ENCODE measurements at regions not wholly inside any gene's neighbourhood (a gene's known extent, or its start where the extent isn't known, plus 50 kb on each side); places are given as distances from the start of the nearest gene placed in this dataset.

DNA sequence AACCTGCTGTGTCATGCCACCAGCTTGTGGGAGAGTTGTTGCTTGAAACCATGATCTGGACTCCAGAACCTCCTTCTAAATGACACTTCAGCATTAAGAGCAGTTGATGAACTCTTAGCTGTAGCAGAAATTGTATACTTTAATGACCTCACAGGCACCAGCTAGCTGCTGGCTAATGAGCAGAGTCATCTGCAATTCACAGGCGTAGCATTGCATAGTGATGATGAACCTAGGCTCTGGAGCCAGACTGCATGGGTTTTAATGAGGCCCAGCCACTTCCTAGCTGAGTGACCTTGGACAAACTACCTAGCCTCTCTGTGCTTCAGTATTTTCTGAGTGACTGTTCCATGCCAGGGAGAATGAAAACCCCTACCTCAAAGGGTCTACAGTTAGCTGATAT, 407.1 kb downstream of the LMO4 start:
- SMC1A ChIA-PET (ENCODE audit: uncharacterized antibody, unreplicated experiment): interaction anchor here (0.6 to 0.9 kb wide), 2 partner anchors 19 to 909 kb away, joined by 3 read pairs; no protein-coding TSS in a partner anchor
- BruUV-seq (replicated peaks): no TSS peak
- Histone ChIP-seq H3K4me3 (no peak overlapping the region), H3K4me1 (ENCODE audit: control insufficient read depth, insufficient read depth, low read length) (no peaks in the 10 kb centered on the region), H4K20me1 (ENCODE audit: control insufficient read depth, insufficient read depth) (no peaks in the 10 kb centered on the region), H3K27ac (ENCODE audit: control insufficient read depth, insufficient read depth) (no peak overlapping the region), H3K27me3 (replicated peaks in 1 of 2; ENCODE audit: control insufficient read depth in 2 of 2, insufficient read depth in 2 of 2, low read length in 1 of 2) (no peaks in the 10 kb centered on the region), H3K79me2 (ENCODE audit: control insufficient read depth, insufficient read depth, low read length) (no peaks in the 10 kb centered on the region), H3K36me3 (ENCODE audit: control insufficient read depth in 2 of 2, insufficient read depth in 2 of 2, low read length in 1 of 2) (no peaks in the 10 kb centered on the region), H3K9me3 (replicated peaks; ENCODE audit: control insufficient read depth, insufficient read depth, low read length) (no peaks in the 10 kb centered on the region), H3K4me2 (ENCODE audit: control insufficient read depth, insufficient read depth) (no peak overlapping the region), H2AFZ (ENCODE audit: control insufficient read depth, low read depth, low read length) (no peak overlapping the region), H3K9ac (ENCODE audit: control insufficient read depth, insufficient read depth, low read length) (no peak overlapping the region)
- FAIRE-seq: no peak
- no peak for ATAC-seq
- 0% methylated on average over 1 of the region's 1 CpG for WGBS (ENCODE audit: insufficient coverage, insufficient replicate concordance, low lambda C conversion rate, missing lambda C conversion rate)
- POLR2A ChIA-PET: no interaction called here
- intact Hi-C loops (cut with micrococcal nuclease; ENCODE audit: unreplicated experiment): no loop called here
- DNase-seq (ENCODE audit: low read depth, low spot score): no peak
- RAD21 ChIA-PET (ENCODE audit: unreplicated experiment): no interaction called here
- CTCF ChIA-PET: no interaction called here
- in situ Hi-C loops (cut with MboI): no loop called here
- TF ChIP-seq, protein P1, sequence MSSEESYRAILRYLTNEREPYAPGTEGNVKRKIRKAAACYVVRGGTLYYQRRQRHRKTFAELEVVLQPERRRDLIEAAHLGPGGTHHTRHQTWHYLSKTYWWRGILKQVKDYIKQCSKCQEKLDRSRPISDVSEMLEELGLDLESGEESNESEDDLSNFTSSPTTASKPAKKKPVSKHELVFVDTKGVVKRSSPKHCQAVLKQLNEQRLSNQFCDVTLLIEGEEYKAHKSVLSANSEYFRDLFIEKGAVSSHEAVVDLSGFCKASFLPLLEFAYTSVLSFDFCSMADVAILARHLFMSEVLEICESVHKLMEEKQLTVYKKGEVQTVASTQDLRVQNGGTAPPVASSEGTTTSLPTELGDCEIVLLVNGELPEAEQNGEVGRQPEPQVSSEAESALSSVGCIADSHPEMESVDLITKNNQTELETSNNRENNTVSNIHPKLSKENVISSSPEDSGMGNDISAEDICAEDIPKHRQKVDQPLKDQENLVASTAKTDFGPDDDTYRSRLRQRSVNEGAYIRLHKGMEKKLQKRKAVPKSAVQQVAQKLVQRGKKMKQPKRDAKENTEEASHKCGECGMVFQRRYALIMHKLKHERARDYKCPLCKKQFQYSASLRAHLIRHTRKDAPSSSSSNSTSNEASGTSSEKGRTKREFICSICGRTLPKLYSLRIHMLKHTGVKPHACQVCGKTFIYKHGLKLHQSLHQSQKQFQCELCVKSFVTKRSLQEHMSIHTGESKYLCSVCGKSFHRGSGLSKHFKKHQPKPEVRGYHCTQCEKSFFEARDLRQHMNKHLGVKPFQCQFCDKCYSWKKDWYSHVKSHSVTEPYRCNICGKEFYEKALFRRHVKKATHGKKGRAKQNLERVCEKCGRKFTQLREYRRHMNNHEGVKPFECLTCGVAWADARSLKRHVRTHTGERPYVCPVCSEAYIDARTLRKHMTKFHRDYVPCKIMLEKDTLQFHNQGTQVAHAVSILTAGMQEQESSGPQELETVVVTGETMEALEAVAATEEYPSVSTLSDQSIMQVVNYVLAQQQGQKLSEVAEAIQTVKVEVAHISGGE (CRISPR knock-in tag; IDR thresholded peaks at IDR 0.05): no peak
- TF ChIP-seq NBN (IDR thresholded peaks at IDR 0.05) (no peak), ZBED1 (IDR thresholded peaks at IDR 0.05; ENCODE audit: borderline replicate concordance) (no peak), CREB1 (IDR thresholded peaks at IDR 0.05; ENCODE audit: low read depth) (no peak), MYB (IDR thresholded peaks at IDR 0.05; ENCODE audit: borderline replicate concordance, low read depth, low read length) (no peak), SIX5 (IDR thresholded peaks at IDR 0.05; ENCODE audit: low read depth, low read length, severe bottlenecking) (no peak), TARDBP (IDR thresholded peaks at IDR 0.05; ENCODE audit: borderline replicate concordance) (no peak), PAX5 (IDR thresholded peaks at IDR 0.05; ENCODE audit: borderline replicate concordance, low read depth, low read length) (no peak)
- TF ChIP-seq, protein P2, sequence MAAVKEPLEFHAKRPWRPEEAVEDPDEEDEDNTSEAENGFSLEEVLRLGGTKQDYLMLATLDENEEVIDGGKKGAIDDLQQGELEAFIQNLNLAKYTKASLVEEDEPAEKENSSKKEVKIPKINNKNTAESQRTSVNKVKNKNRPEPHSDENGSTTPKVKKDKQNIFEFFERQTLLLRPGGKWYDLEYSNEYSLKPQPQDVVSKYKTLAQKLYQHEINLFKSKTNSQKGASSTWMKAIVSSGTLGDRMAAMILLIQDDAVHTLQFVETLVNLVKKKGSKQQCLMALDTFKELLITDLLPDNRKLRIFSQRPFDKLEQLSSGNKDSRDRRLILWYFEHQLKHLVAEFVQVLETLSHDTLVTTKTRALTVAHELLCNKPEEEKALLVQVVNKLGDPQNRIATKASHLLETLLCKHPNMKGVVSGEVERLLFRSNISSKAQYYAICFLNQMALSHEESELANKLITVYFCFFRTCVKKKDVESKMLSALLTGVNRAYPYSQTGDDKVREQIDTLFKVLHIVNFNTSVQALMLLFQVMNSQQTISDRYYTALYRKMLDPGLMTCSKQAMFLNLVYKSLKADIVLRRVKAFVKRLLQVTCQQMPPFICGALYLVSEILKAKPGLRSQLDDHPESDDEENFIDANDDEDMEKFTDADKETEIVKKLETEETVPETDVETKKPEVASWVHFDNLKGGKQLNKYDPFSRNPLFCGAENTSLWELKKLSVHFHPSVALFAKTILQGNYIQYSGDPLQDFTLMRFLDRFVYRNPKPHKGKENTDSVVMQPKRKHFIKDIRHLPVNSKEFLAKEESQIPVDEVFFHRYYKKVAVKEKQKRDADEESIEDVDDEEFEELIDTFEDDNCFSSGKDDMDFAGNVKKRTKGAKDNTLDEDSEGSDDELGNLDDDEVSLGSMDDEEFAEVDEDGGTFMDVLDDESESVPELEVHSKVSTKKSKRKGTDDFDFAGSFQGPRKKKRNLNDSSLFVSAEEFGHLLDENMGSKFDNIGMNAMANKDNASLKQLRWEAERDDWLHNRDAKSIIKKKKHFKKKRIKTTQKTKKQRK (IDR thresholded peaks at IDR 0.05; ENCODE audit: low read depth, low read length): no peak
- TF ChIP-seq, protein P3, sequence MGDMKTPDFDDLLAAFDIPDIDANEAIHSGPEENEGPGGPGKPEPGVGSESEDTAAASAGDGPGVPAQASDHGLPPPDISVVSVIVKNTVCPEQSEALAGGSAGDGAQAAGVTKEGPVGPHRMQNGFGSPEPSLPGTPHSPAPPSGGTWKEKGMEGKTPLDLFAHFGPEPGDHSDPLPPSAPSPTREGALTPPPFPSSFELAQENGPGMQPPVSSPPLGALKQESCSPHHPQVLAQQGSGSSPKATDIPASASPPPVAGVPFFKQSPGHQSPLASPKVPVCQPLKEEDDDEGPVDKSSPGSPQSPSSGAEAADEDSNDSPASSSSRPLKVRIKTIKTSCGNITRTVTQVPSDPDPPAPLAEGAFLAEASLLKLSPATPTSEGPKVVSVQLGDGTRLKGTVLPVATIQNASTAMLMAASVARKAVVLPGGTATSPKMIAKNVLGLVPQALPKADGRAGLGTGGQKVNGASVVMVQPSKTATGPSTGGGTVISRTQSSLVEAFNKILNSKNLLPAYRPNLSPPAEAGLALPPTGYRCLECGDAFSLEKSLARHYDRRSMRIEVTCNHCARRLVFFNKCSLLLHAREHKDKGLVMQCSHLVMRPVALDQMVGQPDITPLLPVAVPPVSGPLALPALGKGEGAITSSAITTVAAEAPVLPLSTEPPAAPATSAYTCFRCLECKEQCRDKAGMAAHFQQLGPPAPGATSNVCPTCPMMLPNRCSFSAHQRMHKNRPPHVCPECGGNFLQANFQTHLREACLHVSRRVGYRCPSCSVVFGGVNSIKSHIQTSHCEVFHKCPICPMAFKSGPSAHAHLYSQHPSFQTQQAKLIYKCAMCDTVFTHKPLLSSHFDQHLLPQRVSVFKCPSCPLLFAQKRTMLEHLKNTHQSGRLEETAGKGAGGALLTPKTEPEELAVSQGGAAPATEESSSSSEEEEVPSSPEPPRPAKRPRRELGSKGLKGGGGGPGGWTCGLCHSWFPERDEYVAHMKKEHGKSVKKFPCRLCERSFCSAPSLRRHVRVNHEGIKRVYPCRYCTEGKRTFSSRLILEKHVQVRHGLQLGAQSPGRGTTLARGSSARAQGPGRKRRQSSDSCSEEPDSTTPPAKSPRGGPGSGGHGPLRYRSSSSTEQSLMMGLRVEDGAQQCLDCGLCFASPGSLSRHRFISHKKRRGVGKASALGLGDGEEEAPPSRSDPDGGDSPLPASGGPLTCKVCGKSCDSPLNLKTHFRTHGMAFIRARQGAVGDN (IDR thresholded peaks at IDR 0.05): no peak

All from GM12878 (cell line).